ENCODE measurements at regions not wholly inside any gene's neighbourhood (a gene's known extent, or its start where the extent isn't known, plus 50 kb on each side); places are given as distances from the start of the nearest gene placed in this dataset.

DNA sequence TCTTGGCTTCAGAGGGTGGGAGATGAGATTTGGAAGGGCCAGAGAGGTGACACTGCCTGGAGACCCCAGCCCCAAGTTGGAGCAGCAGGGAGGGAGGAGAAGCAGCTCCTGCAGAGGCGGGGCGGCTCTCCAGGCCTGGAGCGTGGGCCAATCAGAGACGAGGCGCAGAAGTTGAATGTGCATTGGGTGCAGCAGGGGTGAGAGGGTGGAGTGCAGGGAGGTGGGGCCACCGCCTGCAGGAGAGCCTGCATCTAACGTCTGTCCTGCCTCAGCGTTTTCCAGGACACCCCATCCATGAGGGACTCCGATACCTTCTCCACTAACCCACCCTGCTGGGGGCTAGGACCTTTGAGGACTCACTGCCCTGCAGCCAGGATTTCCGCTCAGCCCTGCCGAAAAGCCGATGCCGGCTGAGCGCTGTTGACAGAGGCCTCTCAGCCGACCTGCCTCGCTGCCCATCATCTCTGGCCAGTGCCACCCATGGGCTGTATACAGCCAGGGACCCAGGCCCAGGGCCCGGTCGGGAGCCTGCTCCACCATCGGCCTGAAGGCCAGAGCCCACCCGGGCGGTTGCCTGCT lies 146.2 kb downstream of the ENGASE start:
- Histone ChIP-seq H2AFZ (ENCODE audit: low read length) (no peak overlapping the region), H3K79me2 (ENCODE audit: insufficient read depth, low read length) (no peaks in the 10 kb centered on the region), H3K27ac (ENCODE audit: extremely low read length, insufficient read depth, low read length) (no peak overlapping the region), H3K4me1 (ENCODE audit: insufficient read depth, low read length) (no peaks in the 10 kb centered on the region), H4K20me1 (ENCODE audit: insufficient read depth, low read length) (peaks cover 9% of the 10 kb centered on the region; the same call in 1 of the 2 replicates), H3K9me3 (ENCODE audit: low read length) (no peaks in the 10 kb centered on the region), H3K36me3 (replicated peaks in 1 of 2; ENCODE audit: control insufficient read depth in 1 of 2, insufficient read depth in 2 of 2, low read length in 2 of 2) (no peaks in the 10 kb centered on the region), H3K9ac (ENCODE audit: insufficient read depth, low read depth, low read length) (no peak overlapping the region), H3K4me2 (ENCODE audit: low read depth, low read length) (no peak overlapping the region), H3K27me3 (ENCODE audit: control insufficient read depth in 1 of 2, insufficient read depth in 2 of 2, low read length in 2 of 2) (peaks cover 46 to 89% of the 10 kb centered on the region in 2 experiments), H3K4me3 (replicated peaks in 1 of 3; ENCODE audit: insufficient read depth in 1 of 3, low read depth in 2 of 3, low read length in 3 of 3) (no peak overlapping the region)
- BruUV-seq (replicated peaks) = no TSS peak
- FAIRE-seq = no peak
- no peak for ATAC-seq
- no peak for DNase-seq (ENCODE audit: low spot score)
- TF ChIP-seq EZH2 (conservative IDR thresholded peaks at IDR 0.05; ENCODE audit: low read depth, low read length) = peak; percentile 91; the same call in 1 of the 2 replicates
- no peak for TF ChIP-seq KIAA2018 (CRISPR knock-in tag; IDR thresholded peaks at IDR 0.05; ENCODE audit: borderline replicate concordance)
- TF ChIP-seq SMAD9 (CRISPR knock-in tag; IDR thresholded peaks at IDR 0.05) = no peak
- intact Hi-C loops (cut with micrococcal nuclease; ENCODE audit: unreplicated experiment) = no loop called here
- 9% methylated on average over 5 of the region's 21 CpGs for WGBS (ENCODE audit: low lambda C conversion rate)
- POLR2A ChIA-PET = no interaction called here
- CTCF ChIA-PET (ENCODE audit: low intra/inter-chr PET ratio, low total read pairs) = no interaction called here
- in situ Hi-C loops (cut with HindIII; ENCODE audit: extremely low pct_ligation_motif_present, low pct_unique_long_range_greater_than_20kb) = no loop called here

Data from HepG2 (cell line).